IPS-20b (cell line): ENCODE measurements at regions not wholly inside any gene's neighbourhood (a gene's known extent, or its start where the extent isn't known, plus 50 kb on each side); places are given as distances from the start of the nearest gene placed in this dataset.
A peak's percentile ranks its signal among the peaks of the same experiment; 100 is the strongest.

Experiments
- H3K27ac ChIP-seq: one replicate; pipeline ENCODE4 v1.5.1; 2013; ENCODE audit warnings: low read length
- H3K27me3 ChIP-seq: 2 replicates; pipeline ENCODE4 v1.6.1; 2013; ENCODE audit warnings: mild to moderate bottlenecking, low read length, inconsistent platforms; ENCODE audit not compliant: insufficient read depth
- H3K36me3 ChIP-seq: 2 replicates; pipeline ENCODE4 v1.6.1; 2013; ENCODE audit warnings: low read depth, mild to moderate bottlenecking, inconsistent platforms, low read length, moderate library complexity; ENCODE audit not compliant: insufficient read depth
- H3K4me1 ChIP-seq: 2 replicates; pipeline ENCODE4 v1.6.1; 2013; ENCODE audit warnings: mild to moderate bottlenecking, control low read depth, inconsistent platforms, low read length, moderate library complexity; ENCODE audit not compliant: insufficient read depth
- H3K4me3 ChIP-seq: 2 replicates; pipeline ENCODE4 v1.5.1; 2013; ENCODE audit warnings: mild to moderate bottlenecking, low read length, inconsistent platforms
- H3K9ac ChIP-seq: 2 replicates; pipeline ENCODE4 v1.6.1; 2013; ENCODE audit warnings: low read depth, mild to moderate bottlenecking, inconsistent platforms, low read length, moderate library complexity
- H3K9me3 ChIP-seq: 2 replicates; pipeline ENCODE4 v1.6.1; 2013; ENCODE audit warnings: mild to moderate bottlenecking, low read depth, low read length, inconsistent platforms; ENCODE audit not compliant: insufficient read depth

- H3K9ac ChIP-seq: no peak overlapping the region
- no peak overlapping the region for H3K27ac ChIP-seq
- no peaks in the 10 kb centered on the region for H3K27me3 ChIP-seq
- H3K9me3 ChIP-seq: peaks cover 4% of the 10 kb centered on the region; the same call in 1 of the 2 replicates
- H3K4me3 ChIP-seq: no peak overlapping the region
- H3K4me1 ChIP-seq: no peaks in the 10 kb centered on the region; the same call in none of the 2 replicates
- H3K36me3 ChIP-seq: no peaks in the 10 kb centered on the region
These were observed 179.6 kb upstream of the MKI67 start for GRCh38 chr10:128305601-128306345.

DNA sequence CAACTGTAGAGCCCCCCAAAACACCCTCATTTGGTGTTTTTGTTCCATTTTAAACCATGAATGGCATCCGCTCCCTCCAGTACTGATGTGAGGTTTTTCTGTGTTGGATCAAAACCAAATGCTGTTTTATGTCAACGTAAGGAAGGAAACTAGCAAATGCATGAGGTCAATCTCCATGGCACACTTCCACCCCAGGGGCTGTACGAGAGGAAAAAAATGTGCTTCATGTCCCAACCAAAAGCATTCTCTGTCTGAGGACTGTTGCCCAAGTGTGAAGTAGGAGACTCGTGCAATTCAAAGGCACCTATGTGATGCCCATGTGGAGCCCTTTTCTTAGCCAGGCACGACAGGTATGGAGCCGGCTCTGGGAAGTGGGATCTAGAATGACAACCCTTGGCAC, 180.3 kb upstream of the MKI67 start:
- Histone ChIP-seq H3K4me1 (peaks cover 2% of the 10 kb centered on the region), H3K27ac (no peak overlapping the region), H3K4me3 (no peak overlapping the region), H3K9ac (no peak overlapping the region), H3K27me3 (no peaks in the 10 kb centered on the region), H3K36me3 (no peaks in the 10 kb centered on the region), H3K9me3 (no peaks in the 10 kb centered on the region; the same call in 1 of the 2 replicates)

GRCh38 chr10:128306966-128307365, 180.7 kb upstream of the MKI67 start:
- Histone ChIP-seq H3K27ac (no peak overlapping the region), H3K4me3 (no peak overlapping the region), H3K9ac (no peak overlapping the region), H3K36me3 (no peaks in the 10 kb centered on the region), H3K4me1 (peaks cover 3% of the 10 kb centered on the region), H3K27me3 (no peaks in the 10 kb centered on the region), H3K9me3 (no peaks in the 10 kb centered on the region; the same call in 1 of the 2 replicates)

DNA sequence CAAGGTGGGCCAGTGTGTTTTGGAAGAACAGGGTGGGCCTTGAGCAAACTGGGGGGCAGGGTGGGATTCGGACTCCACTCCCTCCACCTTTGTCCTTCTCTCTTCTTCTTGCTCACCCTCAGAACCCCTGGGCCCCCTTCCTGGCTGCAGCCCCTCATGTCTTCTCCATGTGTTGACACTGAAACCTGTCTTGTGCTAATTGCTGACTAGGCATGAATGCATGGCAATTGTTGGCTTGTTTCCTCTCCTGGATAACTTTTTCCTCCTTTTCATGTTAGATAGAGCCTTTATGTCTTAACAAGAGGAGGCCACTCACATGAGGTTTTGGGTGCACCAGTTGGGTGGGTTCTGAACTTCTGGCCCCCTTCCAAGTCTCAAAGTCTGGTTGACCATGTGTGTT, 181.6 kb upstream of the MKI67 start:
- Histone ChIP-seq H3K9ac (no peak overlapping the region), H3K4me1 (peaks cover 3% of the 10 kb centered on the region), H3K36me3 (no peaks in the 10 kb centered on the region), H3K9me3 (no peaks in the 10 kb centered on the region), H3K27ac (no peak overlapping the region), H3K27me3 (no peaks in the 10 kb centered on the region), H3K4me3 (no peak overlapping the region)

DNA sequence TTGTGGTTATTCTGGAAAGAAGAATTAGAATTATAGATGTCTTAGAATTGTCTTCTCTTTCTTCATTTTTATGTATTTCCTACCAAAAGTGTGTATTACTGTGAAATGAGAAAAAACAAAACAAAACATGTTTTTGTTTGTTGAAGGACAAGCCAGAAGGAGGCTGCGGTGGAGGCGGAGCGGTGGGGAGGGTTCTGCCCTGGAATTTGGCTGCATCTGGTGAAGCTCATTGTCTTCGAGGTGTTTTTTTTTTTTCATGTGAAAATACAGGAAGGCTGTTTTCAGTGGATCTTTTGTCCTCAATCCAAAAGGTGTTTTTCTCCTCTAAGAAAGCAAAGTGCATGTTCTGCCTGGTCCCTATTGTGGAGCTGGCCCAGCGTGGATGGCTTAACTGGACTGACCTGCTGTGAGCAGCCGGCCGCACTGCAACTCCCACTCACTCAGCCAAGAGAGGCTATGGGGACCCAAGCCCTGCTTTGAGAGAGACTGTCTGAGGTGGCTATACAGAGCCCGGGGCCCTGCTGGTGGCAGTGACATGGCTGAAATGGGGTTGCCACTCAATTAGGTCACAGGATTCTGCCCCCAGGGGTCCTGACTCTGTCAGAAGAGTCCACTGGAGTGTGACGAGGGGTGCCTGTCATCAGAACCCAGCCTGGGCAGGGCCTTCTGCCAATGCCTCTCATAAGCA, 184.9 kb upstream of the MKI67 start:
- Histone ChIP-seq H3K27ac (no peak overlapping the region), H3K9ac (peak overlapping the region; percentile 30; the same call in 1 of the 2 replicates), H3K27me3 (no peaks in the 10 kb centered on the region), H3K4me1 (peaks cover 3% of the 10 kb centered on the region), H3K9me3 (no peaks in the 10 kb centered on the region), H3K4me3 (no peak overlapping the region), H3K36me3 (no peaks in the 10 kb centered on the region)

GRCh38 chr10:128312250-128312649, 186.0 kb upstream of the MKI67 start:
- H3K27ac ChIP-seq: no peak overlapping the region

GRCh38 chr10:128314686-128315085, 188.5 kb upstream of the MKI67 start:
- Histone ChIP-seq H3K9ac (no peak overlapping the region), H3K4me1 (peaks cover 3% of the 10 kb centered on the region; the same call in 1 of the 2 replicates), H3K4me3 (no peak overlapping the region), H3K27ac (no peak overlapping the region), H3K36me3 (no peaks in the 10 kb centered on the region), H3K27me3 (no peaks in the 10 kb centered on the region), H3K9me3 (no peaks in the 10 kb centered on the region)

More at GRCh38 chr10:128312250-128312649, 186.0 kb upstream of the MKI67 start:
- Histone ChIP-seq H3K4me1 (peaks cover 3% of the 10 kb centered on the region; the same call in 1 of the 2 replicates), H3K9me3 (no peaks in the 10 kb centered on the region), H3K27me3 (no peaks in the 10 kb centered on the region), H3K9ac (no peak overlapping the region), H3K36me3 (no peaks in the 10 kb centered on the region), H3K4me3 (no peak overlapping the region)

- H3K36me3 ChIP-seq: no peaks in the 10 kb centered on the region
- no peaks in the 10 kb centered on the region for H3K27me3 ChIP-seq
- no peaks in the 10 kb centered on the region for H3K9me3 ChIP-seq
- no peak overlapping the region for H3K9ac ChIP-seq
- H3K4me1 ChIP-seq: peaks cover 3% of the 10 kb centered on the region; the same call in 1 of the 2 replicates
- no peak overlapping the region for H3K27ac ChIP-seq
- no peak overlapping the region for H3K4me3 ChIP-seq
These were observed 190.0 kb upstream of the MKI67 start for GRCh38 chr10:128316121-128316726.

- Histone ChIP-seq H3K27me3 (no peaks in the 10 kb centered on the region), H3K36me3 (no peaks in the 10 kb centered on the region), H3K9me3 (no peaks in the 10 kb centered on the region), H3K9ac (no peak overlapping the region), H3K4me1 (no peaks in the 10 kb centered on the region), H3K27ac (no peak overlapping the region), H3K4me3 (no peak overlapping the region)
These were observed 190.7 kb upstream of the MKI67 start for GRCh38 chr10:128316925-128317324.

DNA sequence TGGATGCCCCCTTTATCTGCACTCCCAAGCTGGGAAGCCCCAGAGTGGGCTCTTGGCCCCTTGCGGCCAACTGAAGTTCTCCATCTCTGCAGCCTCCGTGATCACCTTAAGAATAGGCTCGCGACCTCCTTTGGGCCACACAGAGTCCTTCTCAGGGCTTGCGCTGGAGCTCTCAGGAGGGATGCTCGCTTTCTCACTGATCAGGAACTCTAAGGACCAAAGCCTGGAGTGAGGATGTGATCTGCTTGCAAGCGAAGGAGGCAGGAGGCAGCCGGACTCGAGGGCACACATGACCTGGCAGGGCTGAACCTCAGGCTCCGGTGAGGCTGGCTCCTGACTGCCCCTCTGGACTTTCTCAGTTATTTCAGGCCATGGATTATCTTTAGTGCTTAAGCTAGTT, 192.1 kb upstream of the MKI67 start:
- H3K9me3 ChIP-seq: no peaks in the 10 kb centered on the region
- H3K36me3 ChIP-seq: no peaks in the 10 kb centered on the region
- no peak overlapping the region for H3K4me3 ChIP-seq
- no peak overlapping the region for H3K27ac ChIP-seq
- H3K9ac ChIP-seq: no peak overlapping the region
- H3K4me1 ChIP-seq: no peaks in the 10 kb centered on the region
- H3K27me3 ChIP-seq: no peaks in the 10 kb centered on the region

DNA sequence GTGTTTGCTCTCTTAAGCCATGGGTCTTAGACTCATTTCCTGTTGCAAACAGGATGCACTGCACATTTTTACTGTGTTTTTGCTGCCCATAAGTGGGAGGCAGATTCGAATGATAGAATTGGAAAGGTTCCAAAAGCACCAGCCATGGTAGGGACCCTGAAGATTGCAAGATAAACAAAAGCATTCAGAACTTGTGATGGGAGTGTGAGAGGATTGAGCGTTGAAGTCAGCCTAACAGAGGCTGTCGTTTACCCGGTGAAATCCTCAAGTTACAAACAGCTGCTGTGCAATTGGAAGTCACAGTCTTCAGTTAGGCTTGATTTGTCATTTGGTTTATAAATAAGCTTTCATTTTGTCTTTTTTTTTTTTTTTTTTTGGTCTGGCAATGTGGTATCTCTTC, 192.7 kb upstream of the MKI67 start:
- H3K9me3 ChIP-seq: no peaks in the 10 kb centered on the region
- no peaks in the 10 kb centered on the region for H3K4me1 ChIP-seq
- no peak overlapping the region for H3K9ac ChIP-seq
- H3K27me3 ChIP-seq: no peaks in the 10 kb centered on the region
- no peaks in the 10 kb centered on the region for H3K36me3 ChIP-seq
- no peak overlapping the region for H3K4me3 ChIP-seq
- H3K27ac ChIP-seq: no peak overlapping the region

GRCh38 chr10:128322106-128322505, 195.9 kb upstream of the MKI67 start:
- Histone ChIP-seq H3K36me3 (no peaks in the 10 kb centered on the region), H3K4me3 (no peak overlapping the region), H3K9me3 (no peaks in the 10 kb centered on the region)

More at GRCh38 chr10:128322106-128322505, 195.9 kb upstream of the MKI67 start:
- Histone ChIP-seq H3K27me3 (no peaks in the 10 kb centered on the region), H3K27ac (no peak overlapping the region), H3K9ac (no peak overlapping the region), H3K4me1 (no peaks in the 10 kb centered on the region)
